Fibroblast of lung (primary cell): ENCODE measurements at regions not wholly inside any gene's neighbourhood (a gene's known extent, or its start where the extent isn't known, plus 50 kb on each side); places are given as distances from the start of the nearest gene placed in this dataset.

Experiments
- DNase-seq, 2 donors: peaks; one replicate each; pipeline versions ENCODE4 v3.0.0 to v3.0.0-alpha.2; 2010; ENCODE audit warnings: low read depth in 2 of 2
- H2AFZ ChIP-seq: 2 replicates; pipeline ENCODE4 v1.5.1; 2012; ENCODE audit warnings: low read length, control low read depth, inconsistent platforms
- H3K27ac ChIP-seq: 2 replicates; pipeline ENCODE4 v1.5.1; 2011; ENCODE audit warnings: low read length, control low read depth; ENCODE audit not compliant: insufficient read depth
- H3K27me3 ChIP-seq: 2 replicates; pipeline ENCODE4 v1.5.1; 2011; ENCODE audit warnings: mild to moderate bottlenecking, low read length; ENCODE audit not compliant: control insufficient read depth, insufficient read depth
- H3K36me3 ChIP-seq: 2 replicates; pipeline ENCODE4 v1.5.1; 2011; ENCODE audit warnings: low read length; ENCODE audit not compliant: control insufficient read depth, insufficient read depth
- H3K4me1 ChIP-seq: 2 replicates; pipeline ENCODE4 v1.5.1; 2011; ENCODE audit warnings: low read length; ENCODE audit not compliant: control insufficient read depth, insufficient read depth; ENCODE audit errors: extremely low read depth
- H3K4me2 ChIP-seq: 2 replicates; pipeline ENCODE4 v1.5.1; 2011; ENCODE audit warnings: low read length, control low read depth; ENCODE audit not compliant: insufficient read depth; ENCODE audit errors: extremely low read depth
- H3K4me3 ChIP-seq, 4 experiments: fragments of 200-600 bp in 1 of 4; sonication (generic) in 1 of 4; replicated peaks in 1 of 4; 2 replicates each; pipeline ENCODE4 v1.5.1; 2011 to 2016; ENCODE audit warnings: low read length in 4 of 4, low read depth in 3 of 4, mild to moderate bottlenecking in 3 of 4, control low read depth in 2 of 4, inconsistent platforms in 1 of 4, mixed read lengths in 1 of 4; ENCODE audit not compliant: insufficient read depth in 1 of 4; ENCODE audit errors: control extremely low read depth in 1 of 4
- H3K79me2 ChIP-seq: 2 replicates; pipeline ENCODE4 v1.5.1; 2012; ENCODE audit warnings: mild to moderate bottlenecking, low read length, inconsistent platforms; ENCODE audit not compliant: control insufficient read depth, insufficient read depth
- H3K9ac ChIP-seq: 2 replicates; pipeline ENCODE4 v1.5.1; 2011; ENCODE audit warnings: mild to moderate bottlenecking, low read length, control low read depth; ENCODE audit not compliant: insufficient read depth
- H3K9me3 ChIP-seq: 2 replicates; pipeline ENCODE4 v1.5.1; 2012; ENCODE audit warnings: low read depth, low read length; ENCODE audit not compliant: control insufficient read depth, insufficient read depth
- H4K20me1 ChIP-seq: 2 replicates; pipeline ENCODE4 v1.5.1; 2011; ENCODE audit warnings: low read length; ENCODE audit not compliant: control insufficient read depth, insufficient read depth; ENCODE audit errors: extremely low read depth
- EZH2 ChIP-seq: IDR thresholded peaks from 2 replicates; pipeline ENCODE4 v1.5.1; 2012; ENCODE audit warnings: low read length, control low read depth, mild to moderate bottlenecking; ENCODE audit errors: missing control alignments
- TF ChIP-seq, protein P1 (sequence below), 2 donors: IDR thresholded peaks in 1 of 2; conservative IDR thresholded peaks in 1 of 2; 1 replicate in 1 of 2; 2 replicates in 1 of 2; pipeline ENCODE4 v1.5.1; 2011 to 2012; ENCODE audit warnings: low read length in 2 of 2, control low read depth in 1 of 2, inconsistent platforms in 1 of 2, low read depth in 1 of 2, mild to moderate bottlenecking in 1 of 2

DNA sequence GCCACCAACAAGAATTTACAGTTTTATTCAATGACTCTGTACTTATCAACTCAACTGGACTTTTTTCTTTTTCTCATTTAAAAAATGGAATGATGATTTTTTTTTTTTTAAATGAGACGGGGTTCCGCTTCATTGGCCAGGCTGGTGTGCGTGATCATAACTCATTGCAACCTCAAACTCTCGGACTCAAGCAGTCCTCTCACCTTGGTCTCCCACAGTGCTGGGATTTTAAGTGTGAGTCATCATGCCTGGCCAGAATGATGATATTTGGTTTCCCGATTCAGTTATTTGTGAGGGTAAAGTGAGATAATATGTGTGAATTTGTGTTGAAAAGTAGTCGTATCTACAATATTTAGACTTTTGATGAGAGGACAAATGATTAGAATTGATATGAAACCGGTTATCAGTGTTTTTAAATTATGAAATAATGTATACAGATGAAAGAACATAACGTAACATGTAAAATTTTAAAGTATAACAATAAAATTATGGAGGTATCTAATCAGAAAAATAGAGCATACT lies 66.0 kb upstream of the UNC5C start:
- H3K9me3 ChIP-seq, result no peaks in the 10 kb centered on the region
- no peak overlapping the region for H3K4me3 ChIP-seq
- no peaks in the 10 kb centered on the region for H3K36me3 ChIP-seq
- H3K79me2 ChIP-seq, result no peaks in the 10 kb centered on the region
- no peak overlapping the region for H3K27ac ChIP-seq
- no peaks in the 10 kb centered on the region for H4K20me1 ChIP-seq
- no peaks in the 10 kb centered on the region for H3K4me1 ChIP-seq
- no peak overlapping the region for H3K4me2 ChIP-seq
- TF ChIP-seq, protein P1, sequence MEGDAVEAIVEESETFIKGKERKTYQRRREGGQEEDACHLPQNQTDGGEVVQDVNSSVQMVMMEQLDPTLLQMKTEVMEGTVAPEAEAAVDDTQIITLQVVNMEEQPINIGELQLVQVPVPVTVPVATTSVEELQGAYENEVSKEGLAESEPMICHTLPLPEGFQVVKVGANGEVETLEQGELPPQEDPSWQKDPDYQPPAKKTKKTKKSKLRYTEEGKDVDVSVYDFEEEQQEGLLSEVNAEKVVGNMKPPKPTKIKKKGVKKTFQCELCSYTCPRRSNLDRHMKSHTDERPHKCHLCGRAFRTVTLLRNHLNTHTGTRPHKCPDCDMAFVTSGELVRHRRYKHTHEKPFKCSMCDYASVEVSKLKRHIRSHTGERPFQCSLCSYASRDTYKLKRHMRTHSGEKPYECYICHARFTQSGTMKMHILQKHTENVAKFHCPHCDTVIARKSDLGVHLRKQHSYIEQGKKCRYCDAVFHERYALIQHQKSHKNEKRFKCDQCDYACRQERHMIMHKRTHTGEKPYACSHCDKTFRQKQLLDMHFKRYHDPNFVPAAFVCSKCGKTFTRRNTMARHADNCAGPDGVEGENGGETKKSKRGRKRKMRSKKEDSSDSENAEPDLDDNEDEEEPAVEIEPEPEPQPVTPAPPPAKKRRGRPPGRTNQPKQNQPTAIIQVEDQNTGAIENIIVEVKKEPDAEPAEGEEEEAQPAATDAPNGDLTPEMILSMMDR (conservative IDR thresholded peaks at IDR 0.05 in 1 of 2, IDR thresholded peaks at IDR 0.05 in 1 of 2; ENCODE audit: low read depth in 1 of 2, low read length in 2 of 2), result no peak
- no peak for TF ChIP-seq EZH2
- no peak overlapping the region for H3K9ac ChIP-seq
- H3K27me3 ChIP-seq, result no peaks in the 10 kb centered on the region
- no peak for DNase-seq
- H2AFZ ChIP-seq, result no peak overlapping the region

DNA sequence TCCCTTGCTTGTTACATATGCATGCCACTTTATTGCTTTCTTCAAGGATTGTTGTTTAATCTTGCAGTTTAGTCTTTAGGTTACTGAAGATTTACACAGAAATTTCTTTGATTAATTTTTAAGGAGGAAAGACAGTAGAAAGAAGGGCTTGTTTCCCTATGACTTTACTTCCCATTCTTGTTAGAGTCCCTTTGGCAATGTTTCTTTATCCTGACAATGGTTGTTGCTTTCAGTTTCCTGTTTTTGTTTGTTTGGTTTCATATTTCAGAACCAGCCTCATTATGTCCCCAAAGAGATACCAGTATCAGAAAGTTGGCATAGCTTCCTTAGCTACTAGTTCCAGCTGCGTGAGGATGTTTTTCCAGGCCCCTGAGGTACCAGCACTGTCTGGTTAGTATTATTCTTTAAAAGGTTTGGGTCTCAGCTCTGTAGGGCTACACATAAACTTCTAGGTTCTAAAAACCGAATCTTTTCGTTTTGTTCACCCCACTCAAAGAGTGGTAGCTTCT lies 61.3 kb upstream of the UNC5C start:
- no peak overlapping the region for H2AFZ ChIP-seq
- H3K4me2 ChIP-seq, result no peak overlapping the region
- TF ChIP-seq, protein P1 (conservative IDR thresholded peaks at IDR 0.05 in 1 of 2, IDR thresholded peaks at IDR 0.05 in 1 of 2; ENCODE audit: low read depth in 1 of 2, low read length in 2 of 2), result no peak
- TF ChIP-seq EZH2, result no peak
- no peak overlapping the region for H3K4me3 ChIP-seq
- no peaks in the 10 kb centered on the region for H3K79me2 ChIP-seq
- no peaks in the 10 kb centered on the region for H3K27me3 ChIP-seq
- H3K36me3 ChIP-seq, result no peaks in the 10 kb centered on the region
- no peak for DNase-seq
- no peaks in the 10 kb centered on the region for H4K20me1 ChIP-seq
- H3K9ac ChIP-seq, result no peak overlapping the region
- no peak overlapping the region for H3K27ac ChIP-seq
- H3K9me3 ChIP-seq, result no peaks in the 10 kb centered on the region
- no peaks in the 10 kb centered on the region for H3K4me1 ChIP-seq

DNA sequence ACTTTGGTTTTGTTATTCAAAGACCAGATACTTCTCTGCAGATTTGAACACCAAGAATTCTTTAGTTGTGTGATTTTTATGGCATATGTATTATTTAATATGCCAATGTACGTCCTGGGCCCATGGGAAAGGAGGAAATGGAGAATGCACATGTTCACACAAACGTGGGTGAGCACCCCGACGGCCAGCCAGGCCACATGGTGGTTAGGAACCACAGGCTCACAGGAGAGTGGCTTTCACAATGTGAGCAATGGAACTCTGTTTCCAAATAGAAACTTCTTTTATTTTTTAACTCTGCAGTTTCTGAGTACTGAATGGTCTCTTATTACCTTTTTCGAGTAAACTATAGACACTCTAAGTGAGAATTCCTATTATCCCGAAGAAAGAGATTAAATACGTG lies 58.0 kb upstream of the UNC5C start:
- TF ChIP-seq, protein P1 (conservative IDR thresholded peaks at IDR 0.05 in 1 of 2, IDR thresholded peaks at IDR 0.05 in 1 of 2; ENCODE audit: low read depth in 1 of 2, low read length in 2 of 2), result no peak
- TF ChIP-seq EZH2, result no peak

More for the DNA sequence above, 58.0 kb upstream of the UNC5C start:
- DNase-seq, result no peak
- Histone ChIP-seq H4K20me1 (no peaks in the 10 kb centered on the region), H3K27ac (no peak overlapping the region), H3K36me3 (no peaks in the 10 kb centered on the region), H2AFZ (no peak overlapping the region), H3K9me3 (no peaks in the 10 kb centered on the region), H3K9ac (no peak overlapping the region), H3K4me3 (no peak overlapping the region), H3K4me2 (no peak overlapping the region), H3K79me2 (no peaks in the 10 kb centered on the region), H3K27me3 (no peaks in the 10 kb centered on the region), H3K4me1 (no peaks in the 10 kb centered on the region)
